GM18502 (cell line): ENCODE measurements at regions not wholly inside any gene's neighbourhood (a gene's known extent, or its start where the extent isn't known, plus 50 kb on each side); places are given as distances from the start of the nearest gene placed in this dataset.

Source experiments
- ATAC-seq: cut with Tn5 transposase; IDR thresholded peaks from one replicate; pipeline ENCODE4 v1.9.1; 2021; ENCODE audit warnings: mild to moderate bottlenecking; ENCODE audit not compliant: unreplicated experiment, poor library complexity

- ATAC-seq: no peak
These were observed 398.8 kb upstream of the FAT3 start for GRCh38 chr11:91825777-91826176.

GRCh38 chr11:91823252-91823830 lies 401.3 kb upstream of the FAT3 start:
- ATAC-seq: no peak

- ATAC-seq: no peak
These were observed 401.8 kb upstream of the FAT3 start for GRCh38 chr11:91822805-91823204.

- ATAC-seq: no peak
These were observed 403.9 kb upstream of the FAT3 start for GRCh38 chr11:91820709-91821108.

DNA sequence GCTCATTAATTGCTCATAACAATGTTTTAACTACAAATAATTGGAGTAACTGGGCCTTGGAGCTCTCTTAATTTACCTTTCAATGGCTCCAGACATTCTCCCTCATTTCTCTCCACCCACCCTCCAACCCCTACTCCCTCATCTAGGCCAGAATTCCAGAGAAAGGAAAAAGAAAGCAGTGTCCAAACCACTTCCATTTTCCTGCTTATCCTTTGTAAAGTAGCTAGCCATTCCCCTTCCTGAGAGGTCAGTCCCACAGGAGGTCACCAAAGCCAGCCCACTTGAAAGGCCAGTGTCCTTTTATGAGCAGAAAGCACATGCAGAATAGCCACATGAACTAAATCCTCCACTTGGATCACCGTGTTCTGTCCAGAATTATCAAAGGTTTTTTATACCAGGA lies 404.8 kb upstream of the FAT3 start:
- no peak for ATAC-seq

- ATAC-seq: no peak
These were observed 405.4 kb upstream of the FAT3 start for GRCh38 chr11:91819195-91819594.

DNA sequence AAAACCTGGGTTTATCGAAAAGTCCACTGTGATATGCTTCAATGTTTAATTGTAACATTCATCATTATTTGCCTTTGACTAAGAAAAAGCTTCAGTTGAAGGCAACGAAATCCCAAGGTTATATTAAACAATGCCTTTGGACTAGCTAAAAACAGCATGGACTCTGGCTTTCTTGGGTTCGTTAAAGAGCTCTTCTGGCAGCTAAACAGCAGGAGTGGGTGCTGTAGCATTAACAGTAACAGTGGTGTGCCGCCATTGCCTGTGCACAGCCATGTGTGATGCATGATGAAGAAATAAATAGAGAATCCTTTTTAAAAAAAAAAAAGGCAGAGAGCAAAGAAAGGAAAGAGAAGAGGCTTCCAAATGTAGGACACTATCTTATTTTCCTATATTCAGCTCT lies 406.6 kb upstream of the FAT3 start:
- no peak for ATAC-seq

- ATAC-seq: no peak
These were observed 411.4 kb upstream of the FAT3 start for GRCh38 chr11:91813263-91813662.

DNA sequence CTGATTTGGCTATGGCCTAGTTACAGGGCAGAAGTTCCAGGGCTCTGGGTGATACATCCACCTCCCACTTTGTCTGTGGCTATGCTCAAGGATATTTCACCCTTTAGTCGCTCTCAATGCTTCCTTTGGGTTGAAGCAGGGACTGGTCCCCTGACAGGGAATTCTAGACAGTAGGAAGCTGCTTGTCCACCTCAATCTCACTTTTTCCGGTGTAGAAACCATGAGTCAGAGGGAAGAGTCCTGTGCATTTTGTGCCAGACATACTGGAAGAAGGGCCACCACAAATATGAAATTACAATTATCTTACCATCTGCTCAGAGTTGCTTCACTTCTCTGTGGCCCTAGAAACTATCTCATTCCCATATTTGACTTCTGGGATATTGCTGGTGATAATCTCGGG lies 413.7 kb upstream of the FAT3 start:
- no peak for ATAC-seq

- no peak for ATAC-seq
These were observed 419.3 kb upstream of the FAT3 start for GRCh38 chr11:91805293-91805692.

DNA sequence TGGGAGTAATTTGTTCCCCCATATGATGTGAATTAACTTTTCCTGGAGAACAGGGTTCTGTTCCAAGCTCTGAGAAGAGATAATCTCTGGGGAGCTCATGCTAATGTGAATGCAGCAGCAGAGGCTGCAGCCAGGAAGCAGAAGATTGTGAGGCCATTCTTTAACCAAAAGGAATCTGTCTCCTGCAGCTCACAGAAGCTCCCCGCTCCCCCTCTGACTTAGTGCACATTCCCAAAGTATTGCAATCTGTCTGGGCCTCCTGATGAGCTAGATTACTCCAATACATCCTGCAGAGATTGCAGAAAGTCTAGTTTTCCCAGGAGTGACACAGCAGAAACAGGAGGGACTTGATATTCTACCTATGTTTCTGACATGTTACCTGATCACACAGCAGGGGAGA lies 420.6 kb upstream of the FAT3 start:
- no peak for ATAC-seq

DNA sequence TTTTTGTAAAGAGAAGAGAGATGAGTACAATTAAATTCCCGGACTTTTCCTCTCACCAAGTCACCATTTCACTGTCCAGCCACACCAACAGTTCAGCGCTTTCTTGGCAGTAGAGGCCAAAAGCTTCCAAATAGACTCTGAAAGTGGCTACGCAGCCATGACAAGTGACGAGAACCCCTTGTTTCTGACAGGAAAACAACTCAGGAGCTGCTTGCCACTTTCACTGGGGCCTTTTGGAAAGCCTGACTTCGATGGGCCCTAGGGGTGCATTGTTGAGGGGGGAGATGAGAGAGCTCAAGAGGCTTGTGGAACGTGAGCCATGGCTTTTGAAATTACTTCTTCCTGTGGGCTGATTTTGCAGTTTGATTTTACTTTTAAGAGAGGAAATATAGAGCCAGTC lies 422.1 kb upstream of the FAT3 start:
- no peak for ATAC-seq

- no peak for ATAC-seq
These were observed 424.3 kb upstream of the FAT3 start for GRCh38 chr11:91800208-91800914.

GRCh38 chr11:91798240-91798639 lies 426.4 kb upstream of the FAT3 start:
- ATAC-seq: no peak

- ATAC-seq: no peak
These were observed 427.6 kb upstream of the FAT3 start for GRCh38 chr11:91796999-91797398.

GRCh38 chr11:91795139-91795887 lies 429.3 kb upstream of the FAT3 start:
- ATAC-seq: no peak

DNA sequence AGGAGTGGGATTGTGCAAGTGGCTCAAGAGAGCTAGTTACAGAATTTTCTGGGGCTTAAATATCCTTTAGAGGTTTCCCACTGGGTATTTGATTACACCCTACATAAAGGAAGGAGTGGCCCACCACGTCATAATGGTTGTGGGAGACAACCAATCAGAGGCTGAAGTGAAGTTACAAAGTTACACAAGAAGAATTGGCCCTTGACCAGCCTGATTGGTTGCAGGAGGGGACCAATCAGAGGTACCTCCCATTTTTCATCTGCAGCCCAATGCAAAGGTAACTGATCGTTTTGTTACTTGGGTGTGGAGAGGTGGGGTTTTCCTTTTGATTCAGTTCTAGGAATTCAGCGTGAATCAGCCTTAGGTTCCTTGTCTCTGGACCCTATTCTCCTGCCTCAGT lies 430.5 kb upstream of the FAT3 start:
- no peak for ATAC-seq

DNA sequence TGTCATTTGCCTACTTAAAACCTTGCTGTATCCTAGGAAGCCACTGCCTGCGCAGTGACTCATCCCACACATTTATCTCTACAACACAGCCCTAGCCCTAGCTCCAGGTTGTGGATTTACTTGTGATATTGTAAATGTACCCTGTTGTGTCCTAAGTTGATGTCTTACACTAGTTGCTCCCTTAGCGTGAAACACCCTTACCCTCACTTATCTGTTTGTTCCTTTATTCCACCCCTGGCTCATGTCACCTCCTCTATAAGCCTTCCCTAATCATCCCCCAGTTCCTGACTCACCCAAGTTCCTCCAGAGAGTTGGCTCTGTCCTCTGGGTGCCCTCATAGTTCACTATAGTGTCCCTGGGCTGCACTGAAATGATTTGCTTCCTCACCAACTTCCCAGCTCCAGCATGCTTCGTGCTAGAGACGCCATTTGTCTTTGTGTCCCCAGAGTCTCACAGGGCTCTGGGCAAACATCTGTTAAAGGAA lies 431.8 kb upstream of the FAT3 start:
- ATAC-seq: no peak

DNA sequence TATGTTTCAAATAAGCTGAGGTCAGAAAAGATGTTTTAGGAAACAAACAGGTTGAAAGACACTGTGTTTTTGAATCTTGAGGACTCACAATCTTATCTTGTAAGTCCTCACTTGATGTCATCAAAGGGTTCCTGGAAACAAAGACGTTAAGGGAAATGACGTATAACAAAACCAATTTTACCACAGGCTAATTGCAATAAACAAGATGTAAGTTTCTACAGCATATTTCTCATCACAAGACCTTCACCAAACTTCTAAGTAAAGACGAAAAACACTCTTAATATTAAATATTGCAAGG lies 433.5 kb upstream of the FAT3 start:
- no peak for ATAC-seq

DNA sequence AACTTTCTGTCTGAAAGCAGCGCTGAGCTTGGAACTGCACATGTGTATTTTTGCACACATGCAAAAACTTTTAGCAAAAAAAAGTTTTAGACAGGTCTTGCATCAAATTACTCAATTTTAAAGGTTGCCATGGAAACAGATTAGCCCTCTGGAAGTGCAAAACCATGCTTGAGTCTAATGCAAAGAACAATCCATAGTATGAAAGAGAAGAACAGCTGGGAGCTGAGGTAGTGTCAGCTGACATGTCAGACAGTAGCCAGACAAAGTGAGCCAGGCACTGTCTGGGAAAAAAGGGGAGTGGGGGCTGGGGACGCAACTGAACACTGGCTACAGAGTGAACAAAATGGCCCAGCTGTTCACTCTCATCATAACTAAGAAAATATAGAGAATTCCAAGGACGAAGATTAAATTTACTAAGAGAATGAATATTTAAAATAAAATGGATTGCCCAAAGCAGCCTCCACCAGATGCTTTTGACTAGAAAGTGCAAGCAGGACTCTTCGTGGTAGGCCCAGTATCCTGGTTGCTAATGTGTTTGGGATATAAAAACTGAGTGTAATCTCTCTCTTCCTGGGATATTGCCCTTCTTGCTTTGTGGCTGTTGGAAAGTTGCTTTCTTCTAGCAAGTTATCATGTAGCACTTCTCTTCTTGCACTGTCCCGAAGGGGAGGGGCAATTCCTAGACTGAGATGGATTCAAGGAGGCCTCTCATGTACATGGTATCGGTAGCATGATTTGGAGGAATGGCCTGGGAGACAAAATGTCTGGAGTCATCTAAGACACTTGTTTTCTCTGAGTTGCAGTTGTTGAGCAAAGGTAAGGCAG lies 434.1 kb upstream of the FAT3 start:
- ATAC-seq: no peak

GRCh38 chr11:91788764-91789163 lies 435.9 kb upstream of the FAT3 start:
- ATAC-seq: no peak
